Endothelial cell of umbilical vein (primary cell): ENCODE measurements at regions not wholly inside any gene's neighbourhood (a gene's known extent, or its start where the extent isn't known, plus 50 kb on each side); places are given as distances from the start of the nearest gene placed in this dataset.

Experiments used
- BruUV-seq: library from RNA; stranded (reverse); fragments of 400-500 nt; replicated peaks from 2 replicates; lab custom pipeline; 2021; lab: Mats Ljungman, UMichigan
- CTCF ChIA-PET: fragments of 300-600, 350-600 bp; sonication (Branson Sonifier 250); formaldehyde crosslinking; loops from one replicate; lab custom pipeline; 2021; ENCODE audit warnings: antibody characterized with exemption, inconsistent platforms; lab: Charles Lee
- POLR2A ChIA-PET: fragments of 300-600, 350-600 bp; sonication (Branson Sonifier 250); formaldehyde crosslinking; loops from one replicate; lab custom pipeline; 2021; ENCODE audit warnings: antibody characterized with exemption, inconsistent platforms; lab: Charles Lee
- DNase-seq: peaks from one replicate; pipeline ENCODE4 v3.0.0-alpha.2; 2011; ENCODE audit warnings: low read depth, low spot score
- FAIRE-seq: peaks from 2 replicates; lab custom pipeline; 2011; peaks lifted over from hg19 to GRCh38; lab: Jason Lieb, UNC
- H2AFZ ChIP-seq: 2 replicates; pipeline ENCODE4 v1.6.0; 2012; ENCODE audit warnings: low read depth, low read length, control low read depth, inconsistent platforms
- H3K27ac ChIP-seq: 2 replicates; pipeline ENCODE4 v1.5.1; 2011; ENCODE audit warnings: low read depth, mild to moderate bottlenecking, control low read depth, low read length, moderate library complexity; ENCODE audit not compliant: insufficient read depth
- H3K27me3 ChIP-seq, 2 experiments: 2 replicates each; pipeline versions ENCODE4 v1.6.0 to v1.6.1; 2011; ENCODE audit warnings: low read length in 2 of 2, mixed read lengths in 1 of 2; ENCODE audit not compliant: control insufficient read depth in 2 of 2, insufficient read depth in 2 of 2
- H3K36me3 ChIP-seq, 2 experiments: 2 replicates in 1 of 2; 3 replicates in 1 of 2; pipeline ENCODE4 v1.5.1; 2011; ENCODE audit warnings: low read length in 2 of 2, mild to moderate bottlenecking in 1 of 2, moderate library complexity in 1 of 2; ENCODE audit not compliant: control insufficient read depth in 2 of 2, insufficient read depth in 2 of 2; ENCODE audit errors: extremely low read depth in 1 of 2
- H3K4me1 ChIP-seq: 3 replicates; pipeline ENCODE4 v1.5.1; 2011; ENCODE audit warnings: mild to moderate bottlenecking, low read length; ENCODE audit not compliant: control insufficient read depth, insufficient read depth; ENCODE audit errors: extremely low read depth
- H3K4me2 ChIP-seq: 2 replicates; pipeline ENCODE4 v1.6.1; 2011; ENCODE audit warnings: low read length, control low read depth, mixed read lengths; ENCODE audit not compliant: insufficient read depth
- H3K4me3 ChIP-seq, 3 experiments: fragments of 200-600 bp in 1 of 3; sonication (generic), shearing (Covaris generic) in 1 of 3; replicated peaks in 1 of 3; 2 replicates each; pipeline ENCODE4 v1.5.1; 2011 to 2016; ENCODE audit warnings: control low read depth in 3 of 3, low read length in 3 of 3, mild to moderate bottlenecking in 2 of 3, inconsistent platforms in 1 of 3, low read depth in 1 of 3, moderate library complexity in 1 of 3; ENCODE audit not compliant: insufficient read depth in 1 of 3
- H3K79me2 ChIP-seq: 2 replicates; pipeline ENCODE4 v1.6.0; 2012; ENCODE audit warnings: low read length, inconsistent platforms; ENCODE audit not compliant: control insufficient read depth, insufficient read depth
- H3K9ac ChIP-seq: replicated peaks from 2 replicates; pipeline ENCODE3; 2011; ENCODE audit warnings: low read length, control low read depth; ENCODE audit not compliant: insufficient read depth; ENCODE audit errors: extremely low read depth
- H3K9me1 ChIP-seq: replicated peaks from 3 replicates; pipeline ENCODE4 v1.6.0; 2011; ENCODE audit warnings: mild to moderate bottlenecking, low read length; ENCODE audit not compliant: control insufficient read depth, insufficient read depth; ENCODE audit errors: extremely low read depth
- H3K9me3 ChIP-seq: replicated peaks from 2 replicates; pipeline ENCODE4 v1.5.1; 2012; ENCODE audit warnings: low read length, inconsistent platforms; ENCODE audit not compliant: control insufficient read depth, insufficient read depth
- H4K20me1 ChIP-seq: replicated peaks from 2 replicates; pipeline ENCODE3; 2011; ENCODE audit warnings: mild to moderate bottlenecking, low read length; ENCODE audit not compliant: control insufficient read depth, insufficient read depth; ENCODE audit errors: extremely low read depth
- EZH2 ChIP-seq: IDR thresholded peaks from 2 replicates; pipeline ENCODE4 v1.6.1; 2012; ENCODE audit warnings: borderline replicate concordance, low read depth, mild to moderate bottlenecking, moderate library complexity, low read length, inconsistent platforms; ENCODE audit not compliant: severe bottlenecking
- FOS ChIP-seq: IDR thresholded peaks from 2 replicates; pipeline ENCODE4 v1.6.1; 2011; ENCODE audit warnings: mild to moderate bottlenecking, low read length, moderate library complexity, borderline replicate concordance; ENCODE audit not compliant: insufficient read depth
- GATA2 ChIP-seq: IDR thresholded peaks from 2 replicates; pipeline ENCODE4 v1.7.0; 2011; ENCODE audit warnings: low read depth, mild to moderate bottlenecking, moderate library complexity, mixed read lengths, low read length; ENCODE audit not compliant: insufficient read length, insufficient read depth
- JUN ChIP-seq: IDR thresholded peaks from 2 replicates; pipeline ENCODE4 v1.6.1; 2011; ENCODE audit warnings: borderline replicate concordance, low read depth; ENCODE audit not compliant: insufficient read length, insufficient read depth
- MYC ChIP-seq: IDR thresholded peaks from one replicate; pipeline ENCODE4 v1.6.1; 2011; ENCODE audit warnings: mild to moderate bottlenecking, low read depth, low read length
- POLR2A ChIP-seq: IDR thresholded peaks from 2 replicates; pipeline ENCODE4 v1.6.1; 2012; ENCODE audit warnings: low read depth, mild to moderate bottlenecking, control low read depth, low read length
- POLR2AphosphoS5 ChIP-seq: IDR thresholded peaks from 2 replicates; pipeline ENCODE4 v1.6.1; 2012; ENCODE audit warnings: low read depth, mild to moderate bottlenecking, control low read depth, low read length, moderate library complexity; ENCODE audit not compliant: insufficient read depth
- dilution Hi-C: fragments of 300-500 bp; cut with MboI; formaldehyde crosslinking; loops from one replicate; pipeline ENCODE4 v1.15.0; 2019; ENCODE audit warnings: low sequenced_read_pairs; ENCODE audit not compliant: extremely low pct_ligation_motif_present
- intact Hi-C: fragments of 100-400 bp; cut with micrococcal nuclease; formaldehyde crosslinking; loops from one replicate; pipeline ENCODE4 v1.10.0; 2022
- TF ChIP-seq, protein P1 (sequence below), 2 donors: IDR thresholded peaks; 1 replicate in 1 of 2; 2 replicates in 1 of 2; pipeline ENCODE4 v1.5.1; 2011; ENCODE audit warnings: low read length in 2 of 2, mild to moderate bottlenecking in 2 of 2, moderate library complexity in 2 of 2, control low read depth in 1 of 2, inconsistent platforms in 1 of 2, low read depth in 1 of 2; ENCODE audit not compliant: insufficient read depth in 1 of 2; ENCODE audit errors: extremely low read depth in 1 of 2
- TF ChIP-seq, protein P2 (sequence below): IDR thresholded peaks from 2 replicates; pipeline ENCODE4 v1.6.1; 2011; ENCODE audit not compliant: insufficient read depth, insufficient read length

DNA sequence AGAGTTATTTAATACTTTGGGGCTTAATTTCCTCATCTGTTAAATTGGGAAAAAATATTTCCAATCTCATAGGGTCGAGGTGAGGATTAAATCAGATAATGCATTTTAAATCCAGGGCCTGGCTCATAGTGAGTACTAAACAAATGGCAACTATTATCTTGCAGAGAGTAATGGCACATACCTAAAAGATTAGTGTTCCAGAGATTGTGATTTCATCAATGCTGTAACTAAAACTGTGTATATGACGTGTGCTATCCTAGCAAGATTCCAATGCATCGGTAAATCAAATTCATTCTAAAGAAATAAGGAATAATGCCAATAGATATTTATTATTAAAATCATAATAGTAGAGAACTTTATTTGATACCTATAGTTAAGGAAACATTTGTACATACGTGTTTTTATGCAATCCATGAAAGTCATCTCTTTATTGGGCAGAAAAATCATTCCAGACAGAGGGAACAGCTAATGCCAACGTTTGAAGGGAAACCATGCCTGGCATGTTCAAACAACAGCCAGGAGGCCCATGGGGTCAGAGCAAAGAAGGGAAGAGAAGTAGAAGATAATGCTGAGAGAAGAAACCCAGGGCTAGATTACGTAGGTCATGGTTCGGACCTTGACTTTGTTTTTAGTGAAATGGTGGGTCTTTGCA is 174.8 kb upstream of the AGR3 start:
- H4K20me1 ChIP-seq: no peaks in the 10 kb centered on the region
- H2AFZ ChIP-seq: no peak overlapping the region
- H3K9ac ChIP-seq: no peak overlapping the region
- intact Hi-C loops (loop anchor here (5.0 kb wide), 1 partner anchor 476 kb away; no protein-coding TSS in a partner anchor), dilution Hi-C loops (no loop called here)
- TF ChIP-seq GATA2 (no peak), JUN (no peak), POLR2A (no peak), MYC (no peak), EZH2 (no peak), POLR2AphosphoS5 (no peak), FOS (no peak)
- TF ChIP-seq, protein P1, sequence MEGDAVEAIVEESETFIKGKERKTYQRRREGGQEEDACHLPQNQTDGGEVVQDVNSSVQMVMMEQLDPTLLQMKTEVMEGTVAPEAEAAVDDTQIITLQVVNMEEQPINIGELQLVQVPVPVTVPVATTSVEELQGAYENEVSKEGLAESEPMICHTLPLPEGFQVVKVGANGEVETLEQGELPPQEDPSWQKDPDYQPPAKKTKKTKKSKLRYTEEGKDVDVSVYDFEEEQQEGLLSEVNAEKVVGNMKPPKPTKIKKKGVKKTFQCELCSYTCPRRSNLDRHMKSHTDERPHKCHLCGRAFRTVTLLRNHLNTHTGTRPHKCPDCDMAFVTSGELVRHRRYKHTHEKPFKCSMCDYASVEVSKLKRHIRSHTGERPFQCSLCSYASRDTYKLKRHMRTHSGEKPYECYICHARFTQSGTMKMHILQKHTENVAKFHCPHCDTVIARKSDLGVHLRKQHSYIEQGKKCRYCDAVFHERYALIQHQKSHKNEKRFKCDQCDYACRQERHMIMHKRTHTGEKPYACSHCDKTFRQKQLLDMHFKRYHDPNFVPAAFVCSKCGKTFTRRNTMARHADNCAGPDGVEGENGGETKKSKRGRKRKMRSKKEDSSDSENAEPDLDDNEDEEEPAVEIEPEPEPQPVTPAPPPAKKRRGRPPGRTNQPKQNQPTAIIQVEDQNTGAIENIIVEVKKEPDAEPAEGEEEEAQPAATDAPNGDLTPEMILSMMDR (IDR thresholded peaks at IDR 0.05; ENCODE audit: extremely low read depth in 1 of 2, insufficient read depth in 1 of 2, low read depth in 1 of 2, low read length in 2 of 2): no peak
- TF ChIP-seq, protein P2, sequence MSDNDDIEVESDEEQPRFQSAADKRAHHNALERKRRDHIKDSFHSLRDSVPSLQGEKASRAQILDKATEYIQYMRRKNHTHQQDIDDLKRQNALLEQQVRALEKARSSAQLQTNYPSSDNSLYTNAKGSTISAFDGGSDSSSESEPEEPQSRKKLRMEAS: no peak
- H3K9me1 ChIP-seq: no peaks in the 10 kb centered on the region
- H3K36me3 ChIP-seq: no peaks in the 10 kb centered on the region
- H3K4me1 ChIP-seq: peaks cover 14% of the 10 kb centered on the region
- no peaks in the 10 kb centered on the region for H3K27me3 ChIP-seq
- H3K4me2 ChIP-seq: no peak overlapping the region
- no TSS peak for BruUV-seq
- ChIA-PET CTCF (interaction anchor here (1.6 kb wide), 1 partner anchor 17 kb away, joined by 5 read pairs; no protein-coding TSS in a partner anchor), POLR2A (no interaction called here)
- H3K27ac ChIP-seq: no peak overlapping the region
- no peaks in the 10 kb centered on the region for H3K9me3 ChIP-seq
- H3K4me3 ChIP-seq: no peak overlapping the region
- no peak for DNase-seq
- H3K79me2 ChIP-seq: no peaks in the 10 kb centered on the region
- FAIRE-seq: no peak
